SK-N-SH treated with all-trans-retinoic acid at 6 μM for 48 hours (cell line): ENCODE measurements at regions not wholly inside any gene's neighbourhood (a gene's known extent, or its start where the extent isn't known, plus 50 kb on each side); places are given as distances from the start of the nearest gene placed in this dataset.

Source experiments
- ATAC-seq: fragments of 200-7000 bp; cut with Tn5 transposase; 3 replicates; pipeline ENCODE4 v1.9.1; 2020; ENCODE audit warnings: mild to moderate bottlenecking, moderate library complexity
- BACH2 ChIP-seq: fragments of 250-450 bp; sonication (Bioruptor Pico); IDR thresholded peaks from 2 replicates; pipeline ENCODE4 v1.9.0; 2021; ENCODE audit warnings: mild to moderate bottlenecking, borderline replicate concordance
- CSDC2 ChIP-seq: fragments of 250-450 bp; sonication (Bioruptor Pico); IDR thresholded peaks from 2 replicates; pipeline ENCODE4 v1.5.0; 2020; ENCODE audit warnings: mild to moderate bottlenecking, moderate library complexity
- ESRRG ChIP-seq: fragments of 250-450 bp; sonication (Bioruptor Pico); IDR thresholded peaks from 2 replicates; pipeline ENCODE4 v1.6.1; 2021; ENCODE audit warnings: mild to moderate bottlenecking
- GLIS3 ChIP-seq: fragments of 250-450 bp; sonication (Bioruptor Pico); IDR thresholded peaks from 2 replicates; pipeline ENCODE4 v1.5.0; 2020; ENCODE audit warnings: mild to moderate bottlenecking, moderate library complexity
- ISL1 ChIP-seq: fragments of 250-450 bp; sonication (Bioruptor Pico); IDR thresholded peaks from 2 replicates; pipeline ENCODE4 v2.1.2; 2022; ENCODE audit warnings: mild to moderate bottlenecking, moderate library complexity
- OSR1 ChIP-seq: fragments of 250-450 bp; sonication (Bioruptor Pico); IDR thresholded peaks from 2 replicates; pipeline ENCODE4 v1.8.0; 2022; ENCODE audit warnings: moderate library complexity, mild to moderate bottlenecking, inconsistent platforms
- PATZ1 ChIP-seq: fragments of 250-450 bp; sonication (Bioruptor Pico); IDR thresholded peaks from 2 replicates; pipeline ENCODE4 v1.8.0; 2020; ENCODE audit warnings: mild to moderate bottlenecking, moderate library complexity, borderline replicate concordance
- POU6F1 ChIP-seq: fragments of 250-450 bp; sonication (Bioruptor Pico); IDR thresholded peaks from 2 replicates; pipeline ENCODE4 v1.8.0; 2021; ENCODE audit warnings: low read depth, mild to moderate bottlenecking, moderate library complexity, borderline replicate concordance
- PPARA ChIP-seq: fragments of 250-450 bp; sonication (Bioruptor Pico); IDR thresholded peaks from 2 replicates; pipeline ENCODE4 v1.5.0; 2020; ENCODE audit warnings: mild to moderate bottlenecking, borderline replicate concordance
- RARB ChIP-seq: fragments of 250-450 bp; sonication (Bioruptor Pico); IDR thresholded peaks from 2 replicates; pipeline ENCODE4 v1.8.0; 2021; ENCODE audit warnings: mild to moderate bottlenecking, moderate library complexity
- SNAI2 ChIP-seq: fragments of 250-450 bp; sonication (Bioruptor Pico); IDR thresholded peaks from 2 replicates; pipeline ENCODE4 v1.5.0; 2020; ENCODE audit warnings: mild to moderate bottlenecking, moderate library complexity
- TCF4 ChIP-seq: fragments of 250-450 bp; sonication (Bioruptor Pico); IDR thresholded peaks from 2 replicates; pipeline ENCODE4 v1.8.0; 2021; ENCODE audit warnings: mild to moderate bottlenecking, moderate library complexity, borderline replicate concordance
- TOX ChIP-seq: fragments of 250-450 bp; sonication (Bioruptor Pico); IDR thresholded peaks from 2 replicates; pipeline ENCODE4 v1.8.0; 2021; ENCODE audit warnings: mild to moderate bottlenecking, moderate library complexity, borderline replicate concordance
- ZC3H10 ChIP-seq: fragments of 250-450 bp; sonication (Bioruptor Pico); IDR thresholded peaks from 2 replicates; pipeline ENCODE4 v1.5.1; 2021; ENCODE audit warnings: mild to moderate bottlenecking, moderate library complexity
- ZFP30 ChIP-seq: fragments of 450-650 bp; formaldehyde crosslinking; IDR thresholded peaks from 2 replicates; pipeline ENCODE4 v1.5.0; 2022; ENCODE audit warnings: mild to moderate bottlenecking, moderate library complexity
- ZNF565 ChIP-seq: fragments of 450-650 bp; formaldehyde crosslinking; conservative IDR thresholded peaks from 2 replicates; pipeline ENCODE4 v1.5.0; 2020; ENCODE audit warnings: low read depth, mild to moderate bottlenecking, moderate library complexity
- ZNF70 ChIP-seq: fragments of 450-650 bp; formaldehyde crosslinking; IDR thresholded peaks from 2 replicates; pipeline ENCODE4 v1.5.0; 2020; ENCODE audit warnings: mild to moderate bottlenecking, moderate library complexity
- ZNF8 ChIP-seq: fragments of 450-650 bp; formaldehyde crosslinking; IDR thresholded peaks from 2 replicates; pipeline ENCODE4 v1.5.0; 2020; ENCODE audit warnings: mild to moderate bottlenecking, moderate library complexity
- TF ChIP-seq, protein P1 (sequence below): fragments of 250-450 bp; sonication (Bioruptor Pico); IDR thresholded peaks from 2 replicates; pipeline ENCODE4 v1.5.1; 2021; ENCODE audit warnings: mild to moderate bottlenecking, moderate library complexity
- TF ChIP-seq, protein P2 (sequence below): fragments of 250-450 bp; sonication (Bioruptor Pico); IDR thresholded peaks from 2 replicates; pipeline ENCODE4 v1.5.0; 2020; ENCODE audit warnings: mild to moderate bottlenecking, moderate library complexity
- TF ChIP-seq, protein P3 (sequence below): fragments of 250-450 bp; sonication (Bioruptor Pico); IDR thresholded peaks from 2 replicates; pipeline ENCODE4 v1.5.1; 2020; ENCODE audit warnings: low read depth, mild to moderate bottlenecking, moderate library complexity

DNA sequence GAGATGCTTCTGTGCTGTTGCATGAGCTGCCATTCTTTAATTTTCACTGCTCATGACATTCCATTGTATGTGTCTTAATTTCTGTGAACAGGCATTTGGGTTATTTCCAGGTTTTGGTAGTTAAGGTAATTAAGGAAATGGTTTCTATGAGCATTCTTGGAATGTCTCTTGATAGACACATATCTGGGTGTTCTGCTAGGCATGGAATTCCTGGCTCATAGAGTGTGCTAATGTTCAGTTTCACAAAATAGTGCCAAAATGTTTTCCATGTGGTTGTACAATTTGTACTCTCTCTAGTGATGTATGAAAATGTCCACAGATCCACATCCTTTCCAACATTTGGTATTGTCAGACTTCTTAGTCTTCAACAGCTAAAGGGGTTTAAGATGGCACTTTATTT, 680.9 kb upstream of the SGCG start:
- TF ChIP-seq ZNF70 (CRISPR knock-in tag) (no peak), PPARA (CRISPR knock-in tag) (no peak), ZFP30 (CRISPR knock-in tag) (no peak), OSR1 (CRISPR knock-in tag) (no peak), ESRRG (no peak), ISL1 (no peak)
- ATAC-seq = no peak

DNA sequence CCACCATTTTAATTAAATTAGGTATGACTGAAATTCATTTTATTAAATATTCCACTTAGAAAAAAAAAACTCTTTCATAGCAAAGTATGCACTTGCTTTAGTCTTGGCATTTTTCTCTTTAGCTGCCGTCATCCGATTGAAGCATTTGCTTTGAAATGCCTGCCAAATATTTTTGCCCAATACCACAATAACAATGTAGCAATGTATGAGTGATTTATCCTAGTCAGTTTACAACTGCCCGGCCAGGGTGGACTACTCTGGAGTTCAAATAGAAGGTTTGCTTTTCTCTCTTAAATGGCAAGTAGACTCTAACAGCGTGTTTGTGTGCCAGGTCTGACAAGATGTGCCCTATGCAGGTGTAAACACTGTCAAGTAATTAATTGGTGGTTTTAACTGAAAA, 675.3 kb upstream of the SGCG start:
- ATAC-seq = no peak
- TF ChIP-seq ZNF8 (no peak), RARB (CRISPR knock-in tag) (no peak), OSR1 (CRISPR knock-in tag) (no peak)

DNA sequence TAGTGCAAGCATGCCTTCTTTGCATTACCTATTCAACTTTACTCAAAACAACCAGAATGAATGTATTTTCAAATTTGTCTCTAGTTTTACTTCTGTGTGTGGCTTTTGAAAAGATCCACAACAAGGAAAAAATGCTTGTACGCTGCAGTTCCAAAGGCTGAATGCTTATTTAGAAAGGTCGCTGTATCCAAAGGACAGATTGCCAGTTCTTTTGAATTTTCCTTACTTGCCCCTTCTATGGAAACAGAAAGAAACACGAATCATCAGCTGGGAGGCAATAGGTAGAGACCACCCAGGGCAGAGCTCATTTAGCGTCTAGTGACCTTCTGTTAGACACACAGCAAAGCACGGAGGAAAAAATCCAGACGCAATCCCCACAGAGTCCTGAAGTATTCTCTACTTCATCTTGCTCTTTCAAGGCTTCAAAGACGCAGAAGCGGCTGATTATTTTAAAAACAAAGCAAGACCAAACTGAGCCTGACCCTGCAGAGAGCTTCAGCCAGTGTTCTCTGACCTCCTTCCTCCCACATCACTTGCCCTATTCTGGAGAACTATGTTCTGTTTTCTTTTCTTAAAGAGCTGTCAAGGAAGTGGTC, 674.6 kb upstream of the SGCG start:
- no peak for ATAC-seq
- no peak for TF ChIP-seq PPARA (CRISPR knock-in tag)
- TF ChIP-seq ZNF8 = no peak
- no peak for TF ChIP-seq RARB (CRISPR knock-in tag)
- TF ChIP-seq ZNF565 (CRISPR knock-in tag) = no peak
- no peak for TF ChIP-seq PATZ1
- no peak for TF ChIP-seq OSR1 (CRISPR knock-in tag)
- TF ChIP-seq BACH2 = no peak

DNA sequence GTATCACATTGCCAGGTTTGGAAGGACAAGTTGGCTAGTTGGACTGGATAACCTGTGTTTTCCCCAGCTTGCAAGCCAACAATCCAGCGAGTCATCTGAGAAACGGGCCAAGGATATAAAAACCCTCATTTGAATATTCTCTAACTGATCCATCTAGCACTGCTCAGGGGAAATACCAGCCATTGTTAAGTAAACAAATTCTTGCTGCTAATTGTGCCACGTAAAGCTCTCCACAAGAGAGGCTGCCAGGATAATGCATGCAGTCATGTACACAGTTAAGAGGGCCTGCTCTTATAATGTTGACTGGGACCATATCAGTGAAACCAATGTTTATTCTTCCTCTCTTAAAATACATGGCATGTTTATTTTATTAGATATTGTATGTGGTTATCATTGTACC, 663.2 kb upstream of the SGCG start:
- no peak for ATAC-seq
- TF ChIP-seq ZNF8 (no peak), ISL1 (no peak), SNAI2 (CRISPR knock-in tag) (no peak), ZC3H10 (CRISPR knock-in tag) (no peak), ZNF70 (CRISPR knock-in tag) (no peak)

DNA sequence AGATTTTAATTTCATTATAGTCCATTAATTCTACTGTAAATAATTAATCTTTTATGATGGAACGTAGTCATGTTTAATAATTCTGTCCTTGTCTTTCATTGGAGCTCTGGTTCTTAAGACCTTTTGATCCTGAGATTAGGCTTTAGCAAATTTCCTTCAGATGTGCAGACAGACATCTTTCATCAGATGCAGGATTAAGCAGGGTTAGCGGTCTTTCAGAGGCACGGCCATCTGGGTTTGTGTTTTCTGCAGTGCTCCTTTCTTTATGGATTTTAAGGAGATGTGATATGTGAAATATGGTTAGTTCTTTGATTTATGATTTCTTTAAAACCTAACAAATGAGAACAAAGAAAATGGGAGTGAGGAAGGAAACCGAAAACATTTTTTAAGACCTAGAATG, 643.9 kb upstream of the SGCG start:
- TF ChIP-seq ISL1 (no peak), TOX (CRISPR knock-in tag) (no peak), ZNF565 (CRISPR knock-in tag) (no peak), PATZ1 (no peak), BACH2 (no peak), GLIS3 (no peak), OSR1 (CRISPR knock-in tag) (no peak), RARB (CRISPR knock-in tag) (no peak), TCF4 (CRISPR knock-in tag) (no peak), POU6F1 (CRISPR knock-in tag) (no peak), ZC3H10 (CRISPR knock-in tag) (no peak), ZNF70 (CRISPR knock-in tag) (no peak), CSDC2 (CRISPR knock-in tag) (no peak), ZFP30 (CRISPR knock-in tag) (no peak)
- TF ChIP-seq, protein P1, sequence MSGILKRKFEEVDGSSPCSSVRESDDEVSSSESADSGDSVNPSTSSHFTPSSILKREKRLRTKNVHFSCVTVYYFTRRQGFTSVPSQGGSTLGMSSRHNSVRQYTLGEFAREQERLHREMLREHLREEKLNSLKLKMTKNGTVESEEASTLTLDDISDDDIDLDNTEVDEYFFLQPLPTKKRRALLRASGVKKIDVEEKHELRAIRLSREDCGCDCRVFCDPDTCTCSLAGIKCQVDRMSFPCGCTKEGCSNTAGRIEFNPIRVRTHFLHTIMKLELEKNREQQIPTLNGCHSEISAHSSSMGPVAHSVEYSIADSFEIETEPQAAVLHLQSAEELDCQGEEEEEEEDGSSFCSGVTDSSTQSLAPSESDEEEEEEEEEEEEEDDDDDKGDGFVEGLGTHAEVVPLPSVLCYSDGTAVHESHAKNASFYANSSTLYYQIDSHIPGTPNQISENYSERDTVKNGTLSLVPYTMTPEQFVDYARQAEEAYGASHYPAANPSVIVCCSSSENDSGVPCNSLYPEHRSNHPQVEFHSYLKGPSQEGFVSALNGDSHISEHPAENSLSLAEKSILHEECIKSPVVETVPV (CRISPR knock-in tag) = no peak
- TF ChIP-seq, protein P2, sequence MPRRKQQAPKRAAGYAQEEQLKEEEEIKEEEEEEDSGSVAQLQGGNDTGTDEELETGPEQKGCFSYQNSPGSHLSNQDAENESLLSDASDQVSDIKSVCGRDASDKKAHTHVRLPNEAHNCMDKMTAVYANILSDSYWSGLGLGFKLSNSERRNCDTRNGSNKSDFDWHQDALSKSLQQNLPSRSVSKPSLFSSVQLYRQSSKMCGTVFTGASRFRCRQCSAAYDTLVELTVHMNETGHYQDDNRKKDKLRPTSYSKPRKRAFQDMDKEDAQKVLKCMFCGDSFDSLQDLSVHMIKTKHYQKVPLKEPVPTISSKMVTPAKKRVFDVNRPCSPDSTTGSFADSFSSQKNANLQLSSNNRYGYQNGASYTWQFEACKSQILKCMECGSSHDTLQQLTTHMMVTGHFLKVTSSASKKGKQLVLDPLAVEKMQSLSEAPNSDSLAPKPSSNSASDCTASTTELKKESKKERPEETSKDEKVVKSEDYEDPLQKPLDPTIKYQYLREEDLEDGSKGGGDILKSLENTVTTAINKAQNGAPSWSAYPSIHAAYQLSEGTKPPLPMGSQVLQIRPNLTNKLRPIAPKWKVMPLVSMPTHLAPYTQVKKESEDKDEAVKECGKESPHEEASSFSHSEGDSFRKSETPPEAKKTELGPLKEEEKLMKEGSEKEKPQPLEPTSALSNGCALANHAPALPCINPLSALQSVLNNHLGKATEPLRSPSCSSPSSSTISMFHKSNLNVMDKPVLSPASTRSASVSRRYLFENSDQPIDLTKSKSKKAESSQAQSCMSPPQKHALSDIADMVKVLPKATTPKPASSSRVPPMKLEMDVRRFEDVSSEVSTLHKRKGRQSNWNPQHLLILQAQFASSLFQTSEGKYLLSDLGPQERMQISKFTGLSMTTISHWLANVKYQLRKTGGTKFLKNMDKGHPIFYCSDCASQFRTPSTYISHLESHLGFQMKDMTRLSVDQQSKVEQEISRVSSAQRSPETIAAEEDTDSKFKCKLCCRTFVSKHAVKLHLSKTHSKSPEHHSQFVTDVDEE = no peak
- TF ChIP-seq, protein P3, sequence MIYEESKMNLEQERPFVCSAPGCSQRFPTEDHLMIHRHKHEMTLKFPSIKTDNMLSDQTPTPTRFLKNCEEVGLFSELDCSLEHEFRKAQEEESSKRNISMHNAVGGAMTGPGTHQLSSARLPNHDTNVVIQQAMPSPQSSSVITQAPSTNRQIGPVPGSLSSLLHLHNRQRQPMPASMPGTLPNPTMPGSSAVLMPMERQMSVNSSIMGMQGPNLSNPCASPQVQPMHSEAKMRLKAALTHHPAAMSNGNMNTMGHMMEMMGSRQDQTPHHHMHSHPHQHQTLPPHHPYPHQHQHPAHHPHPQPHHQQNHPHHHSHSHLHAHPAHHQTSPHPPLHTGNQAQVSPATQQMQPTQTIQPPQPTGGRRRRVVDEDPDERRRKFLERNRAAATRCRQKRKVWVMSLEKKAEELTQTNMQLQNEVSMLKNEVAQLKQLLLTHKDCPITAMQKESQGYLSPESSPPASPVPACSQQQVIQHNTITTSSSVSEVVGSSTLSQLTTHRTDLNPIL = no peak

More for the DNA sequence above, 643.9 kb upstream of the SGCG start:
- ATAC-seq = no peak
